Hepatocyte (in vitro differentiated cells): ENCODE measurements at regions not wholly inside any gene's neighbourhood (a gene's known extent, or its start where the extent isn't known, plus 50 kb on each side); places are given as distances from the start of the nearest gene placed in this dataset.
A peak's percentile ranks its signal among the peaks of the same experiment; 100 is the strongest.

Experiments used
- DNase-seq: peaks from one replicate; pipeline ENCODE4 v3.0.0-alpha.2; 2016; ENCODE audit warnings: low spot score
- H2AFZ ChIP-seq: fragments of 200-600 bp; sonication (generic); 2 replicates; pipeline ENCODE4 v1.6.0; 2016; ENCODE audit warnings: antibody characterized with exemption, mild to moderate bottlenecking
- H3K27ac ChIP-seq: fragments of 200-600 bp; sonication (generic); 2 replicates; pipeline ENCODE4 v1.5.1; 2016; ENCODE audit warnings: mild to moderate bottlenecking
- H3K27me3 ChIP-seq: fragments of 200-600 bp; sonication (generic); 2 replicates; pipeline ENCODE4 v1.6.1; 2016
- H3K36me3 ChIP-seq: fragments of 200-600 bp; sonication (generic); replicated peaks from 2 replicates; pipeline ENCODE4 v1.5.1; 2016; ENCODE audit warnings: low read depth; ENCODE audit not compliant: insufficient read depth
- H3K4me1 ChIP-seq: fragments of 200-600 bp; sonication (generic); 2 replicates; pipeline ENCODE4 v1.5.1; 2016; ENCODE audit warnings: mild to moderate bottlenecking, moderate library complexity; ENCODE audit not compliant: insufficient read depth
- H3K4me2 ChIP-seq: fragments of 200-600 bp; sonication (generic); 2 replicates; pipeline ENCODE4 v1.6.0; 2016
- H3K4me3 ChIP-seq: fragments of 200-600 bp; sonication (generic); 2 replicates; pipeline ENCODE4 v1.5.1; 2016; ENCODE audit warnings: mild to moderate bottlenecking
- H3K79me2 ChIP-seq: fragments of 200-600 bp; sonication (generic); 2 replicates; pipeline ENCODE4 v1.6.0; 2017; ENCODE audit warnings: mild to moderate bottlenecking
- H3K9me2 ChIP-seq: fragments of 200-600 bp; sonication (generic); replicated peaks from 2 replicates; pipeline ENCODE4 v1.6.0; 2017; ENCODE audit warnings: mild to moderate bottlenecking; ENCODE audit not compliant: insufficient read depth
- H3K9me3 ChIP-seq: fragments of 200-600 bp; sonication (generic); 2 replicates; pipeline ENCODE4 v1.5.1; 2016; ENCODE audit warnings: low read depth, mild to moderate bottlenecking
- H4K20me1 ChIP-seq: fragments of 200-600 bp; sonication (generic); 2 replicates; pipeline ENCODE4 v1.6.0; 2016; ENCODE audit warnings: mild to moderate bottlenecking; ENCODE audit not compliant: insufficient read depth, poor library complexity, severe bottlenecking
- EZH2 ChIP-seq: fragments of 200-600 bp; sonication (generic); IDR thresholded peaks from 2 replicates; pipeline ENCODE4 v1.6.1; 2016; ENCODE audit warnings: antibody characterized with exemption, mild to moderate bottlenecking, borderline replicate concordance
- EZH2phosphoT487 ChIP-seq: fragments of 200-600 bp; sonication (generic); IDR thresholded peaks from one replicate; pipeline ENCODE4 v1.6.1; 2018; ENCODE audit warnings: antibody characterized with exemption, mild to moderate bottlenecking, low read depth, moderate library complexity; ENCODE audit not compliant: unreplicated experiment, severe bottlenecking
- WGBS: methylation state at CpG from one replicate; pipeline ENCODE4 v1.1.6; 2016; ENCODE audit warnings: low lambda C conversion rate; ENCODE audit errors: missing lambda C conversion rate; 5-methylcytosine and 5-hydroxymethylcytosine counted together
- TF ChIP-seq, protein P1 (sequence below): fragments of 200-600 bp; sonication (generic); IDR thresholded peaks from 2 replicates; pipeline ENCODE4 v1.5.1; 2016; ENCODE audit warnings: antibody characterized with exemption, mild to moderate bottlenecking; ENCODE audit not compliant: poor library complexity

DNA sequence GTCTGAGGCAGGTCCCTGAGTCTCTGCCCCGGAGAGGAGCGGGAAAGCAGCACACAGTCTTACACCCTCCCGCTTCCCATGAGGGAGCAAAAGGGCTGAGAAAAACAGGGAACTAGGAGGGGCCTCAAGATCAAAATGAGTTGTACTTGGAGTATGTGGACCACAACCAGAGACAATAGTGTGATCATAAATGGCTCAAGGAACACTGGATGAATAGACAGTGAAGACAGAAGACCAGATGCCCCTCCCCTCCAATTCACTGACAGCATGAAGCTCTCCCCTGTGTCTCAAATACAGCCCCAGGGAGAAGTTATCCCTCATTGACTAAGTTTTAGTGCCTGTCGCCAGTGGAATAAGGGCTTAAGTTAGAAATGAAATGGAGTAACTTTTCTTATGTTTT, 191.0 kb downstream of the TFAP2A start:
- Histone ChIP-seq H2AFZ (no peak overlapping the region), H3K36me3 (no peaks in the 10 kb centered on the region), H4K20me1 (no peaks in the 10 kb centered on the region), H3K4me2 (no peak overlapping the region), H3K79me2 (no peaks in the 10 kb centered on the region), H3K27me3 (no peaks in the 10 kb centered on the region), H3K27ac (no peak overlapping the region), H3K4me3 (no peak overlapping the region), H3K9me2 (no peaks in the 10 kb centered on the region), H3K4me1 (peaks cover 5% of the 10 kb centered on the region), H3K9me3 (no peaks in the 10 kb centered on the region)
- 89% methylated on average over 4 of the region's 4 CpGs for WGBS
- TF ChIP-seq EZH2 = no peak
- no peak for TF ChIP-seq EZH2phosphoT487
- TF ChIP-seq, protein P1, sequence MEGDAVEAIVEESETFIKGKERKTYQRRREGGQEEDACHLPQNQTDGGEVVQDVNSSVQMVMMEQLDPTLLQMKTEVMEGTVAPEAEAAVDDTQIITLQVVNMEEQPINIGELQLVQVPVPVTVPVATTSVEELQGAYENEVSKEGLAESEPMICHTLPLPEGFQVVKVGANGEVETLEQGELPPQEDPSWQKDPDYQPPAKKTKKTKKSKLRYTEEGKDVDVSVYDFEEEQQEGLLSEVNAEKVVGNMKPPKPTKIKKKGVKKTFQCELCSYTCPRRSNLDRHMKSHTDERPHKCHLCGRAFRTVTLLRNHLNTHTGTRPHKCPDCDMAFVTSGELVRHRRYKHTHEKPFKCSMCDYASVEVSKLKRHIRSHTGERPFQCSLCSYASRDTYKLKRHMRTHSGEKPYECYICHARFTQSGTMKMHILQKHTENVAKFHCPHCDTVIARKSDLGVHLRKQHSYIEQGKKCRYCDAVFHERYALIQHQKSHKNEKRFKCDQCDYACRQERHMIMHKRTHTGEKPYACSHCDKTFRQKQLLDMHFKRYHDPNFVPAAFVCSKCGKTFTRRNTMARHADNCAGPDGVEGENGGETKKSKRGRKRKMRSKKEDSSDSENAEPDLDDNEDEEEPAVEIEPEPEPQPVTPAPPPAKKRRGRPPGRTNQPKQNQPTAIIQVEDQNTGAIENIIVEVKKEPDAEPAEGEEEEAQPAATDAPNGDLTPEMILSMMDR = no peak
- DNase-seq = no peak

DNA sequence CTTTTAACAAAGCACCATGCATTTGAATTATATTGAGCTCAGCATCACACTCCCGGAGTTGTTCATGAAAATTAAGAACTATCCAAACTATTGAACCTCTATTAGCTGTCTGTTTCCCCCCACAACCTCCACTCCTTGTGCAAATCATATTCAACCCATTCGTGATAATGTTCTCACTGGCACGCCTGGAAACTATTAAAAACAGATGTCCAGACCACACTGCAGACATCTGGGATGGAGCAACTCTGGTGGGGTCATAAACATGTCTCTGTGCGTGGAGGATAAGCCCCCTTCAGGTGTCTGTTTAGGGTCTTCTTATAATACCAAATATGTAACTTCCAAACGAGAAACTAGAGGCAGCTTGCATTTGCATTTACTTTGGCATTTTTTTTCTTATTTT, 193.7 kb downstream of the TFAP2A start:
- Histone ChIP-seq H3K9me2 (no peaks in the 10 kb centered on the region), H3K27ac (peak overlapping the region; percentile 41)

DNA sequence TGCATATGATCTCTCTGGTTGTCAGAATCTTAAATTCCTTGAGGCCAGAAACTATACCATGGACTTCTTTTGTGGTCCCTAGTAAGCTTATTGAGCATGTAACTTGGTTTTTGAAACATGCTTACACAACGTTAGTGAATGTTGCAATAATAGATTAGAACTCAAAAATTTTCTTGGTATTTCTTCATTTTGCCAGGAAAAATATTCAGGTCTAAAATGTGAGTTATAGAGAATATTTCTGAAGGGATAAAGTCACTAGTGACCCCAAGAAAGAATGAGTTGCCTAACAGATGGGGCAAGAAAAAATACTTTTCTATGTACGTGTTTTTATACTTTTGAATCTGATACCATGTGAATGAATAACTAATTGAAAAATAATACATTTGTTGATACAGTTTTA, 195.4 kb downstream of the TFAP2A start:
- Histone ChIP-seq H3K4me3 (no peak overlapping the region), H3K27me3 (no peaks in the 10 kb centered on the region), H3K27ac (no peak overlapping the region), H3K36me3 (no peaks in the 10 kb centered on the region), H3K4me2 (no peak overlapping the region), H3K9me3 (no peaks in the 10 kb centered on the region), H4K20me1 (no peaks in the 10 kb centered on the region), H3K9me2 (no peaks in the 10 kb centered on the region), H3K79me2 (no peaks in the 10 kb centered on the region), H3K4me1 (peaks cover 5% of the 10 kb centered on the region), H2AFZ (no peak overlapping the region)
- 76% methylated on average over 2 of the region's 2 CpGs for WGBS
- no peak for DNase-seq
- no peak for TF ChIP-seq EZH2
- TF ChIP-seq EZH2phosphoT487 = no peak
- TF ChIP-seq, protein P1 = no peak

More for the DNA sequence above, 193.7 kb downstream of the TFAP2A start:
- H4K20me1 ChIP-seq = no peaks in the 10 kb centered on the region
- WGBS = 47% methylated on average over 5 of the region's 5 CpGs
- H3K27me3 ChIP-seq = no peaks in the 10 kb centered on the region
- H3K4me2 ChIP-seq = peak overlapping the region; percentile 40
- no peak overlapping the region for H3K4me3 ChIP-seq
- DNase-seq = no peak
- H3K9me3 ChIP-seq = no peaks in the 10 kb centered on the region
- H2AFZ ChIP-seq = no peak overlapping the region
- TF ChIP-seq, protein P1 = no peak
- no peak for TF ChIP-seq EZH2phosphoT487
- TF ChIP-seq EZH2 = no peak
- H3K36me3 ChIP-seq = no peaks in the 10 kb centered on the region
- H3K79me2 ChIP-seq = no peaks in the 10 kb centered on the region
- H3K4me1 ChIP-seq = peaks cover 5% of the 10 kb centered on the region

DNA sequence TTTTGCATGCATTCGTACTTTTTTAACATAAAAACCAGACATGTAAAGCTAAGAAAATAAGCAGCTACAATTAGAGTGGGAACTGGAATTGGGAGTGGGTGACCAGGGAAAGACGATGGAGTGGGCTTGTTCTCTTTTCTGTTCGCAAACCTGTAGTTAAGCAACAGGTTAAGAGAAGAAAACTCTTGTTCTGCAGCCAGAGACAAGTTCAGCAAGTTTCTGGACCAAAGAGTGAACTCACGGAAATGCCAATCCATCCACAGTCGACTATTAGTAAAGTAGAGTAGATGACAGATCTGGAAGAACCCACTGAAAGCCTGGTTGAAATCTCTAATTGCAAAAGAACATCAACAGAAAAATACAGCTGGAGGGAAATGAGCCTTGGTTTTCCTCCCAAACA, 197.8 kb downstream of the TFAP2A start:
- 69% methylated on average over 5 of the region's 5 CpGs for WGBS
- Histone ChIP-seq H3K27ac (peak overlapping the region; percentile 1), H3K36me3 (no peaks in the 10 kb centered on the region), H3K79me2 (no peaks in the 10 kb centered on the region), H3K4me3 (no peak overlapping the region), H4K20me1 (no peaks in the 10 kb centered on the region), H3K9me2 (no peaks in the 10 kb centered on the region), H3K4me2 (no peak overlapping the region), H2AFZ (no peak overlapping the region), H3K9me3 (no peaks in the 10 kb centered on the region), H3K27me3 (no peaks in the 10 kb centered on the region), H3K4me1 (peaks cover 5% of the 10 kb centered on the region)
- TF ChIP-seq EZH2phosphoT487 (no peak), EZH2 (no peak)
- TF ChIP-seq, protein P1 = no peak
- no peak for DNase-seq
